GM18505 (cell line): ENCODE measurements at regions not wholly inside any gene's neighbourhood (a gene's known extent, or its start where the extent isn't known, plus 50 kb on each side); places are given as distances from the start of the nearest gene placed in this dataset.
"Not testable (repeated sequence)": the region's sequence is repeated elsewhere in the genome, so short reads cannot be mapped to it uniquely, and the experiment has no call there.

Experiments used
- ATAC-seq: cut with Tn5 transposase; IDR thresholded peaks from one replicate; pipeline ENCODE4 v1.9.1; 2021; ENCODE audit not compliant: unreplicated experiment
- POLR2A ChIP-seq: IDR thresholded peaks from 4 replicates; pipeline ENCODE4 v1.6.1; 2011; ENCODE audit warnings: borderline replicate concordance; ENCODE audit not compliant: insufficient read depth, insufficient read length; ENCODE audit errors: extremely low read depth

- no peak for ATAC-seq
- no peak for TF ChIP-seq POLR2A
These were observed 113.0 kb downstream of the CXXC4 start for GRCh38 chr4:104381729-104382128.

- no peak for TF ChIP-seq POLR2A
- no peak for ATAC-seq
These were observed 129.1 kb downstream of the CXXC4 start for GRCh38 chr4:104365618-104366017.

- no peak for TF ChIP-seq POLR2A
- no peak for ATAC-seq
These were observed 141.2 kb downstream of the CXXC4 start for GRCh38 chr4:104353481-104353880.

- no peak for ATAC-seq
- TF ChIP-seq POLR2A = no peak
These were observed 142.5 kb downstream of the CXXC4 start for GRCh38 chr4:104352211-104352610.

- no peak for TF ChIP-seq POLR2A
- no peak for ATAC-seq
These were observed 143.0 kb downstream of the CXXC4 start for GRCh38 chr4:104351706-104352105.

GRCh38 chr4:104345598-104346242 lies 149.0 kb downstream of the CXXC4 start:
- no peak for ATAC-seq
- TF ChIP-seq POLR2A = no peak

- ATAC-seq = no peak
- TF ChIP-seq POLR2A = no peak
These were observed 150.2 kb downstream of the CXXC4 start for GRCh38 chr4:104344342-104344980.

GRCh38 chr4:104334410-104334809 lies 160.3 kb downstream of the CXXC4 start:
- TF ChIP-seq POLR2A = no peak
- no peak for ATAC-seq

- no peak for TF ChIP-seq POLR2A
- no peak for ATAC-seq
These were observed 164.4 kb downstream of the CXXC4 start for GRCh38 chr4:104330125-104330905.

- not testable (repeated sequence) for ATAC-seq
These were observed 167.6 kb downstream of the CXXC4 start for GRCh38 chr4:104326991-104327694.

GRCh38 chr4:104302731-104303130 lies 192.0 kb downstream of the CXXC4 start:
- no peak for TF ChIP-seq POLR2A
- ATAC-seq = no peak

GRCh38 chr4:104294811-104295210 lies 199.9 kb downstream of the CXXC4 start:
- TF ChIP-seq POLR2A = no peak
- no peak for ATAC-seq

GRCh38 chr4:104286867-104287266 lies 207.8 kb downstream of the CXXC4 start:
- no peak for TF ChIP-seq POLR2A
- ATAC-seq = no peak
